Middle frontal gyrus (tissue), 1 donor: ENCODE measurements at regions not wholly inside any gene's neighbourhood (a gene's known extent, or its start where the extent isn't known, plus 50 kb on each side); places are given as distances from the start of the nearest gene placed in this dataset.
A peak's percentile ranks its signal among the peaks of the same experiment; 100 is the strongest.
"Not testable (repeated sequence)": the region's sequence is repeated elsewhere in the genome, so short reads cannot be mapped to it uniquely, and the experiment has no call there.

Experiments
- DNase-seq: peaks from one replicate; pipeline ENCODE4 v3.0.0-alpha.2; 2015; ENCODE audit warnings: low spot score; ENCODE audit errors: extremely low spot score

- not testable (repeated sequence) for DNase-seq
Measured at GRCh38 chr6:92083914-92084313, 1335.4 kb downstream of the EPHA7 start.

GRCh38 chr6:92072387-92072786 lies 1347.0 kb downstream of the EPHA7 start:
- DNase-seq, result no peak

- no peak for DNase-seq
Measured at GRCh38 chr6:92069781-92070180, 1349.6 kb downstream of the EPHA7 start.

- DNase-seq, result no peak
Measured at GRCh38 chr6:92052513-92052912, 1366.8 kb downstream of the EPHA7 start.

- DNase-seq, result no peak
Measured at GRCh38 chr6:92050216-92050615, 1369.1 kb downstream of the EPHA7 start.

- DNase-seq, result no peak
Measured at GRCh38 chr6:92047860-92048259, 1371.5 kb downstream of the EPHA7 start.

- DNase-seq, result no peak
Measured at GRCh38 chr6:92047152-92047850, 1372.1 kb downstream of the EPHA7 start.

GRCh38 chr6:92044312-92044711 lies 1375.0 kb downstream of the EPHA7 start:
- DNase-seq, result no peak

GRCh38 chr6:92043777-92044176 lies 1375.6 kb downstream of the EPHA7 start:
- DNase-seq, result no peak

GRCh38 chr6:92026878-92027277 lies 1392.5 kb downstream of the EPHA7 start:
- DNase-seq, result no peak

GRCh38 chr6:92024881-92025280 lies 1394.5 kb downstream of the EPHA7 start:
- peak; percentile 8 for DNase-seq

GRCh38 chr6:92024110-92024509 lies 1395.2 kb downstream of the EPHA7 start:
- DNase-seq, result no peak

GRCh38 chr6:92023410-92023966 lies 1395.9 kb downstream of the EPHA7 start:
- DNase-seq, result no peak

- DNase-seq, result no peak
Measured at GRCh38 chr6:92011681-92012245, 1407.6 kb downstream of the EPHA7 start.

- DNase-seq, result no peak
Measured at GRCh38 chr6:92008757-92009502, 1410.4 kb downstream of the EPHA7 start.

- no peak for DNase-seq
Measured at GRCh38 chr6:92000112-92000511, 1413.2 kb upstream of the MAP3K7 start.

- DNase-seq, result no peak
Measured at GRCh38 chr6:91994787-91995186, 1407.9 kb upstream of the MAP3K7 start.

GRCh38 chr6:91982559-91982958 lies 1395.7 kb upstream of the MAP3K7 start:
- DNase-seq, result no peak

GRCh38 chr6:91976797-91977196 lies 1389.9 kb upstream of the MAP3K7 start:
- no peak for DNase-seq

GRCh38 chr6:91970700-91971099 lies 1383.8 kb upstream of the MAP3K7 start:
- no peak for DNase-seq

- no peak for DNase-seq
Measured at GRCh38 chr6:91965872-91966271, 1379.0 kb upstream of the MAP3K7 start.

- no peak for DNase-seq
Measured at GRCh38 chr6:91961671-91962070, 1374.8 kb upstream of the MAP3K7 start.
